Stimulated activated CD8-positive, alpha-beta memory T cell treated with anti-CD3 and anti-CD28 coated beads, Interleukin-7, amount 100 ng/mL, for 4 hours (primary cell): ENCODE measurements at regions not wholly inside any gene's neighbourhood (a gene's known extent, or its start where the extent isn't known, plus 50 kb on each side); places are given as distances from the start of the nearest gene placed in this dataset.

Experiments used
- DNase-seq, 2 donors: peaks; one replicate each; pipeline ENCODE4 v3.0.0-alpha.2; 2020; ENCODE audit warnings: low read depth in 2 of 2

GRCh38 chr2:134200036-134200618, 53.7 kb upstream of the MGAT5 start:
- DNase-seq: no peak

- no peak for DNase-seq
Observed at GRCh38 chr2:134201533-134201932, 52.3 kb upstream of the MGAT5 start.

- DNase-seq: no peak
Observed at GRCh38 chr2:134202371-134202770, 51.5 kb upstream of the MGAT5 start.

GRCh38 chr2:134203175-134203574, 50.7 kb upstream of the MGAT5 start:
- DNase-seq: no peak
